GM18858 (cell line): ENCODE measurements at regions not wholly inside any gene's neighbourhood (a gene's known extent, or its start where the extent isn't known, plus 50 kb on each side); places are given as distances from the start of the nearest gene placed in this dataset.

ENCODE experiments used
- ATAC-seq: cut with Tn5 transposase; IDR thresholded peaks from one replicate; pipeline ENCODE4 v1.9.1; 2021; ENCODE audit not compliant: unreplicated experiment

DNA sequence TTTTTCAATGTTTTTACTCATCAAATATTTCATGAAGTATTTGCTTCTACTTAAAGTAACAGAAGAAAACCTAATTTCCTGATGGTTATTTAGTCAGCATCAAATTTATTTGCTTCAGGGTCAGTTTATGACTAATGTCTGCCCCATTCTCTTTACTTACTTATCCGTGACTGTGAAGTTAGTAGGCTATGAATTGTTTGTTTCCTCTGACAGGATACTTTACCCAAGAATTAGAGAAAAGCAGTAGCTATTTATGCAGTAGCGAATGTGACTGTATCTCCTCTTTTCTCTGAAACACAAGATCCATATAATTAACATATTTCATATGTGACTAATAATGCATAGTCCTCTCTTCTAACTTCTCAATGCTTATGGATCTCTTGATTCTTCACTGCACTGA is 329.9 kb upstream of the ROBO1 start:
- no peak for ATAC-seq

DNA sequence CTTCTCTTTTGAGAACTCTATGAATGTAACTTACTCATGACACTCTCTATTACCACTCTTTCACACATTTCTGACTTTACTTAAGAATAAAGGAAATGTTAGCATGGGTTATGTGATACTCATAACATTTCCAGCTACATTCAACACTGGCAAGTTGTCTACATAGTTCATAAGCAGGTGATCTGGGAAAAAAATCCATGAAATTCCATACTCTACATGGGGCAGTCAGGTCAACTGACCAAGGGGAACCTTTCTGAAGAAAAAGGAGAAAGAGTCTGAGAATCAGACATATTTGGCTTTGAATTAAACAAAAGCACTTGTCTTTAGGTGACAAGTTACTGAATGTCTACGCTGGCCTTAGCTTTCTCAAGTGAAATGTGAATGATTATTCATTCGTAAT is 329.1 kb upstream of the ROBO1 start:
- ATAC-seq = no peak

DNA sequence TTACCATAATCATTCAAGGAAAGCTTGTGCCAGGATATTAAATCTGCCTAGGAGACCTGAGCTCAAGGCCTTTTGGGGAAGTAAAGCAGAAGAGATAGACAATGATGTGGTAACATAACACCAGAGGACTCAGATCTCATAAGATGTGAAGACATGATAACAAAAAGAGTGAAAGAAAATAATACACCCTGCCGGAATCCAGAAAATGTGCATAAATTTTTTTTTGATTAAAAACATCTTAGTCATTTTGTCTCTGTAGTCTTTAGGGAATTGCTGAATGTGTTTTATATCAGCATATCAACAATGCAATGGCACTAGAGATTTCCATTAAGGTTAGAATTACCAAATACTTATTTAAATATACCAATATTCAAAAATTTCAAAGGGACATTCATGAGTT is 326.8 kb upstream of the ROBO1 start:
- no peak for ATAC-seq

DNA sequence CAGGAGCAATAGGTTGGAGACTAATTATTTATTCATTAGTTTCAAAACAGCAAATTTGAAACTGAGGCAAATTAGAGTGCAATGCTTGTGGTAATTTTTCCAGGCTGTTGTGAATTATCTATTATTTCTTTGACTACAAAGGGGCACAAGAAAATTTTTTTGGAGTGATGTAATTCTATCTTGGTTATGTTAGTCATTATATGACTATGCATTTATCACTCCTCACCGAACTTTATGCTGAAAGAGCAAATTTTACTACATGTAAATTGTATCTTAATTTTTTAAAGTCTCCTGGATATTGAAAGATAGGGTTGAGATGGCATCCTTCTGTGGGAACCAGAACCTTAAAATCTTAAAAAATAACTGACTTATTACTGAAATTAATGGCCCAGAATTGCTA is 320.0 kb upstream of the ROBO1 start:
- ATAC-seq = no peak

DNA sequence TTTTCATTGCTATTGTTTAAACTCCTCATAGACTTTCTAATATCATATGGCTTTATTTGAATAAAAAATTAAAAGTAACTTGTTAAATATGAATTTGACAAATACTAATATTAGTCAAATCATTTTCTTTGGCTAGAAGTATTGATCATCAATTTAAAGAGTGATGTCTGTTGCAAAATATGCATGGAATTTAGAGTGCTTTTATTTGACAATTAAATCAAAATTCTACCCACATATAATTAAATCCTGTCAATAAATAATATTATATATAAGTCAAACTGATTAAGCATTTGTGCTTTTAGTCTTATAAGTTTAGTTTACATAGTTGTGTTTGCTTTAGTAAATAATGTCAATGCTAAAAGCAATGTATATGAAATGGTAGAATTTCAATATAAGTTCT is 318.6 kb upstream of the ROBO1 start:
- ATAC-seq = no peak

DNA sequence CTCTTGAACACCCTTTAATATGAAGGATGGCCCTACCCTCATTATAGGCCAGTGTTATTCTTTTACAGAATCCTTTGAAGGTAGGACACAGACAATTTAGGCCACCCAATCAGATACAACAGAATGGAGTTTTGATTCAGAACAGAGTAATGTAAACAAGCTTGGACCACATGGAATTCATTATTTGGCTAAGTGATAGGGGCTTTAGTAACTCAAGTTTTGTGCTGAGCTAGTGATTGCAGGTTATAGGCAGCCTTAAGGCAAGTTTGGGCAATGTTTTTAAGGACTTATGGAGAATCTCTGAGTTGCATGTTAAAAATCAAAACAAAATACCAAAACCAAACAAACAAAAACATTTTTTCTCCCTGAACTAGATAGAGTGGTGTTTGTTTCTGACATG is 312.1 kb upstream of the ROBO1 start:
- no peak for ATAC-seq

DNA sequence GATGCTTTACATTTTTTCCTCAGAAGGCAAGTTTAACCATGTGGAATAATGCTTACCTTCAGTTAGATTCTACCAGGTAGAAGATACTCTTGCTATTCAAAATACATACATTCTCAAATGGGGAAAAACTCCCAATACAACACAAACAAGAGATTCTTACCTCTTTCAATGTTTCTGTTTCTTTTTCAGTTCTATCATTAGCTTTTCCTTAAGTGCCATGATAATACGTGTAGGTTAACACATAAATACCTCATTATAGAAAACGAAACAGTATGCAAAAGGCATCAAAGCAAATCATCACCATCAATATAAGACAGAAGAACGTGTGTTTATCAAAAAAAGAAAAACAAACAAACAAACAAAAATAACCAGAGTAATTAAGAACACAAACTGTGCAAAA is 300.7 kb upstream of the ROBO1 start:
- ATAC-seq = no peak

DNA sequence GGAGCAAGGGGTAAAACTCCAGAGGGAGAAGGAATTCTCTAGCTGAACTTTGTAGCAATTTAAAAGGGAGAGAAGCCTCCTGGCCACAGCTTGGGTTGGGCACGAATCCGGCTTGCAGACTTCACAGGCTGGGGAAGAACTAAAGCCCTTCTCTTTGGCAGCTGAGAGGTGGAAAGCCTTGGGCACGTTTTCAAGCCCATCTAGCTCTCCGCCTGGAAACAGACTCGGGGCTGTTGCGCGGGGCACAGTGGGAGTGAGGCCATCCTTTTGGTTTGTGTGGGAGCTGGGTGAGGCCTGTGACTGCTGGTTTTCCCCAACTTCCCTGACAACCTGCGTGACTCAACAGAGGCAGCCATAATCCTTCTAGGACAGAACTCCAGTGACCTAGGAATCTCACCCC is 295.7 kb upstream of the ROBO1 start:
- no peak for ATAC-seq

DNA sequence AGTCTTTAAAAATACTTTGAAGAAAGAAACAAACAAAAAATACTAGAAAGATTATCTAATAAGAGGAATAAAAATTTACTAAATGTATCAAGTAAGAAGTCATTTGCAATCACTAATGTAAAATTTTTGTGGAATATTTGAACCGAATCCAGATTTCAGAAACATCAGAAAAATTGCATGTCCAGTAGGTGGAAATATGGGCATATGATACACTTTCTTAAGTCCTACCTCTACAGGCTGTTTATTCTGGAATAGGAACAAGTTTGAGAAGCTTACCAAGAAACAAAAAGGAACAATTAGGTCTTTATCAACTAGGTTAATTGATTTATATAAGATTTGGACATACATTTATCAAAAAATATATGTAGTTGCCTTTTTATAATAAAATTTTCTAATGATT is 292.9 kb upstream of the ROBO1 start:
- no peak for ATAC-seq

DNA sequence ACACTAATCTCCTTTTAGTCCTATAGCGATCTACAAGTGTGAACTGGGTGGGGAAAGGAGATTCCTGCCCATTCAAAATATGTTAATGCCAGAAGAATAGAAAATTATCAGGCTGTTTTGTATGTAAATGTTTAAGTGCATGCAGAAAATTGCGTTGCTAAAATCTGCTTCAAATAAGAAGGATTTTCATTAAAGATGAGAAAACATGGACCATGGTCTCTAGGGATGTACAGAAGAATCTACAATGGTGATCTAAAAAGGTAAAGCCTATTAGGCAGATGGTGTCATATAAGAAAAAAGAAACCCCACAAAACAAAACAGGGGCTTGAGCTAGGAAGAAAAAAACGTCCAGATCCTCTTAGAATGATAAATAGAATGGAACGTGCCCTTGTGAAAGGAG is 287.5 kb upstream of the ROBO1 start:
- ATAC-seq = no peak

DNA sequence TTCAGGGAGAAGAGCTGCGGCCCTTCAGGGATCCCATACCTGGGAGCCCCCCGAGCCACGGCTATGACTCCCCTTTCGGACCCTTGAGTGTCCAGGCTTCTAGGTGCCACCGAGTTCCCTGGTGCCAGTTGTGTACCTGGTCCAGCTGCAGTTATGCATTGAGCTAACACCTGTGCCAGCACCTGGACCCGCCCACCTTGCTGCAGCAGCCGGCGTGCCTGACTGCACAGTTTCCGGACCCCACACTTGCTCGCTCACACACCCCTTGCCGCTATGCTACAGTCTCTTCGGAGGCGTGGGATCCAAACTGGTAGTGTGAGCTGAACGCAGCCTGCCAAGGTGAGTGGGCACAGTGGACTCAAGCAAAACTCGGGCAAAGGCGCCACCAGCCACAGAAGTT is 284.5 kb upstream of the ROBO1 start:
- ATAC-seq = no peak

DNA sequence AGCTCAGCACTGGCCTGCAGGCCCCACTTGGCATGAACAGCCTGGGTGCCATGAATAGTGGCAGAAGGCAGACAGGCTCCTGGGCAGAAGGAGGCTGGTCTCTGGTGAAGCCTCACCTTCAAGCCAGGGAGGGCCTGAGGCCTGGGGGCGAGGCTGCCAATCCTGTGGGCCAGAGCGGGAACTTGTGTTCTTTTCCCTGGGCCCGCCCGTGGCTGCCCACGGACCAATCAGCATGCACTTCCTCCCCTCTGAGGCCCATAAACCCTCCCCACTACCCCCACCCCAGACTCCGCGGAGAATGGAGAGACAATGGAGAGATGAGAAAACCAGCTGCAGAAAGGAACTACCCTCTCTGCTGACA is 283.8 kb upstream of the ROBO1 start:
- no peak for ATAC-seq

DNA sequence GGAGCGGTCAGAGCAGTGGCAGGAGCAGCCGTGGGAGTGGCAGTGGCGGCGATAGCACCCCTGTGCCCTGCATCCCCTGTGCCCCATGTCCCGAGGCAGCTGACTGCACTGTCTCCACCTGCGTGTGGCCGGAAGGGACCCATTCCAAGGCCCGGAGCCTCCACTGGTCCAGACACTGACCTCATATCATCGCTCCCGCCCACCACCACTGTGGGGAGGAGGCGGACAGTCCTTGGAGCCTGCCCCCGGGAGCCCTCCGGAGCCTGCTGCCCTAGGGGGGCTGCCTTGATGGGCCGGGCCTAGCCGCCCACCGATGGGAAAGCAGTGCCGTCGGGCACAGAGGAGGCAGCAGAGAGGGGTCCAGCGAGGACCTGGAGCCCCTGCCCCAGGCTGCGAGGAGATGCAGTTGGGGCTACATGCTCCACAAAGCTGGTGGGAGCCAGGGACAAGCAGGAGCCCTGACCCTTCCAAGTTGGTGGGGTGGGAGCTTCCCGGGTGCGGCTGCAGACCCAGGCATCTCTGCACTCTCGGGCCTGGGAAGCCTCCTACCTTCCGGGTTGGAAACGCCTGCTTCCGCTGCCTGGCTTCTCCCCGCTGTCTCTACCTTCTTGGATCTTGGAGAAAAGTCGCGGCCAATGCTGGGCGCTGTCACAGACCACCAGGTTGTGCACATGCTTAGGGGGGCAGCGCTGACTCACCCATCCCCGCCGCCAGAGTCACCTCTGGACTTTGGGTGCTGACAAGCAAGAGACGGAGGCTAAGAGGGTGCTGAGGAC is 283.2 kb upstream of the ROBO1 start:
- no peak for ATAC-seq

DNA sequence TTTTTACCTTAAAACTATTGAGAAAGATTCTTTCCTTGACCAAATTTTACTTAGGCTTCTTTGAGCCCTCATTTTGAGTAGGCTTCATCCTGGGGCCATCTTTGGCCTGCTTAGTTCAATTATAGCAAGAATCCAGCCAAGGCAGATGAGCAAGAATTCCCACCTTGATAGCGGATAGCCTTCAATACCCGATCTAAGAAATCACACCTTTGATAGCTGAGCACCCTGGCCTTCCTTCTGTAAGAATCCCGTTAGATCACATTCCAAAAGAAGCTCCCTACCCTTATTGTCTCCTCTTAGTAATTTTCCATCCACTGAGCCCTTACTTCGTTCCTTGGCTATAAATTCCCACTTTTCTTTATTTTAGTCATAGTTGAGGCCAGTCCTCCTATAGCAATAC is 275.4 kb upstream of the ROBO1 start:
- ATAC-seq = no peak

DNA sequence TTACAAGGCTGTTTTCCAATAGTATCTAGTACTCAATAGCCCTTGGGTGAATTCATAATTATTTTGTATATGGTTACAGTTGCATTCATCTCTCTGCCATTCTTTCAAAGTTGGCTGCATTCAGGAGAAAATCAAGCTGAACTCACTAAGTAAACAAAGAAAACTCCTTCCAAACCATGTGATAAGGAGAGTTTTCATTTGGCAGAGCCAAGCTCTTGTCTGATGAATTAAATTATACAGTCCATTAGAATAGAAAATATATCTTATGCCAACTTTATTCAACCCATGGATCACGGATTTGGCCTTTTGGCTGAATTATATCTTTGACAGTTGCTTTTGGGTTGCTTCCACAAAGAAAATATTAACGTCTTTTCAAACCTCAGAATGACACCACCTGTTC is 272.3 kb upstream of the ROBO1 start:
- ATAC-seq = no peak

DNA sequence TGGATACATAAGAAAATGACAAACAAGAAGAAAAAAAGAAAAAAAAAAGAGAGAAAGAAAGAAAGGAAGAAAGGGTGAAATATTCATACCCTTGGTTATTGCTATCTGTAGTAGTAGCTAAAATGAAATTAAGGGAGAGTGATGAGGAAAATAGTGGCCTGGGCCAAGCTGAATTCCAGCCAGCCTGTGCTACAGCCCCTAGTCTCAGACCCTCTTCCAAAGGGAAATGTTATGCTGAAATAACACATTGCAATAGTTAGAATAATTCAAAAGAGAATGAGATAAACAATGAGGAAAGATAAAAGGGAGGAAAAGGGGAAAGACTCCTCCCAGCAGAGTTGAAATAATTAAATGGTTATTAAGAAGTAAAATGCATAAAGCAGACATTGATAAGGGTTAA is 268.4 kb upstream of the ROBO1 start:
- ATAC-seq = no peak

DNA sequence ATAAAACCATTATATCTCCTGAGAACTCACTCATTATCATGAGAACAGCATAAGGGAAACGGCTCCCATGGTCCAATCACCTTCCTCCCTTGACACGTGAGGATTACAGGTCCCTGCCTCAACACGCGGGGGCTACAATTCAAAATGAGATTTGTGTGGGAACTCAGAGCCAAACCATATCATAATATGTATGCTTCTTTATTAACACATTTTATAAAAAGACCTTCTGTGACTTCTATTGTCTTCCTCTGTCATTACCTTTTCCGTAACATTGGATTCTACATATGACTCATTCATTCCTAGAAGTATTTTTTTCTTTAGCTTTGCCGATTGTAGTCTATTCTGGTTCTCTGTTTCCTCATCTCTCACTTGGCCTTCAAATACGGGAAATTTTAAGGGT is 267.2 kb upstream of the ROBO1 start:
- ATAC-seq = no peak

DNA sequence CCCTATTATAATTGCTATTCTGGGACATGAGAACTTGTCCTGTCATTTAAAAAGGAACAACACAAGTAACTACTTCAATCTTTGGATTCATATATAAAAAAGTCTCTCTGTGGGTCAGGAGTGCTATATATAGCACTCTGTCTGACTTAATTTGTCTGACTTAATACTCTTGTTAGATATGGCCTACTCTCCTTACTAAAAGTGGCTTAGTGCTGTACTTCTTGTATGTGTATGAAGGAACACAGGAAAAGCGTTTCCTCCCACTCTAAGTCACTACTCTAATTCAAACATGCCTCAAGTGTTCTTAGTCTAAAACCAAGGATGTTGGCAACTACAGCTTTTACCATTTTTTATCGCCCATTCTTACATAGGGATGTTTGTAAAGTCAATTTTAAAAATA is 255.2 kb upstream of the ROBO1 start:
- ATAC-seq = no peak

DNA sequence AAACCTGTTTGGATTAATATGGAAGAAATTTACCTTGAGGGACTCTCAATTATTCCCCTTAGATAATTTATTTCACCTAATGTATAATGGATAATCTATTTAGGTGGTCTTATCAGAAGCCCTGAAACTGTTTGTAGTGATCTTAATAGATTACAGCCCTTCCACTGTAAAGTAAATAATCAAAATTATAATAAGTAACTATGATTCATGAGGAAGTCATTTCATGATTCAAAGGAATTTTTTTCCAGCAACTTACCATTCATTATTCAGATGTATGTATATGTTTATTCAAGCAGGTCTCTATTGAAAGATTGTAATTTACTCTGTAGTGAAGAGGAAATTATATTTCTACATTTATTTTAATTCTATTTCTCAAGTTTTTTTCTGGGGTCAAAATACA is 250.6 kb upstream of the ROBO1 start:
- ATAC-seq = no peak

DNA sequence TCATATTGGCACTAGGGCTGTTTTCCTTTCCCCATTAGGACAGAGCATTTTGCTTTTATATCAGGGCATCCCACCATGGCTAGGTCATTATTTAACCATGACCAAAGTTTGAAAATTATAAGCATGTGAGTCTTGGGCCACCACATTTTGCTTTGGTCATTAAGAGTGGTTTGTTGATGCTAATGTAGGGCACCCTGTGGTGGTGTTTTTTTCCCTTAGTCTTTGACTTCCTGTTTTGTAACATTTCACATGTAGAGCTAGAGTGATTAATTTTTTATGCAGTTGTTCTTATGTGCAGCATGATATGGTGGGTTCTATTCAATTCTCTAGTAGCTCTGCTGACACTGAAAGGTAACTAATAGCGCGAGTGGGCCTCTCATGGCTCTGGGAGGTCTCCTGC is 249.6 kb upstream of the ROBO1 start:
- no peak for ATAC-seq

DNA sequence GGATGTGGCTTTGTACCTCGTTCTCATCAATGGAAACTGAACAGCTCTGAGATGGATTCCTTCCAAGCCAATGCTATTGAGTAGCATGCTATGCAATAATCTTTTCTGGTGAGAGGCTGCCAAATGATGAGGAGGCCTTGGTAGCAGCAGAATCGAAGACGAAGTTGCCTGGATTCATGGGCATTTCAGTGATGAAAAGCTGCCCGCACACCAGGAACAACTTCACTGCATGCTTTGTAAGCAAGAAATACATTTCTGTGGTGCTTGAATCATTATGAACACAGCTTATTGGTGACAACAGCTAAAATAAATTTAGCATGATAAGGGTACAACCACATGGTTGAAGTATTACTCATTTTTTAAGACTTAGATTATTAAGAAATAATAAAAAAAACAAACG is 246.8 kb upstream of the ROBO1 start:
- no peak for ATAC-seq

DNA sequence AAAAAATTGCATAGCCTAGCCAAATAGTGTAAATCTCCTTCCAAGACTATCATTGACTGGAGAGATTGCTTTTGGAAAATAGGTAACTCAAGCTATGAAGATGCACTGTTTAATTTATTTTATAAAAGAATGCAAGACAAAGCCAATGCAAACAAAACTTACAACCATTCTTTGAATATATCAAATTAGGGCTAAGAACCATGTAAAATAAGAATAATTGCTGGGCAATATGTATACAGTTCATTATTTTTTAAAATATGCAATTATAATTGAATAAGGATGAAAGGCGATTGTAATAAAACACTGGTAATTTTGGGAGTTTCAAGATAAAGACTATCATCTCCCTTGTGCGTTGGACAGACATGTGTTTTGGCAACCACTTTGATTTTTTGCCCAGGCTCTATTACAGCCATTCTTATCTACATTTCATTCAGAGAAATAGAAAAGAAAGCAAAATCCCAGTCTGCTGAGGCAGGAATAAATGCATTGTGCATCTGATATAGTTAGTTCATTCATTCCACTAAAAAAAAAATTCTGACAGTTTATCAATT is 242.3 kb upstream of the ROBO1 start:
- ATAC-seq = no peak

DNA sequence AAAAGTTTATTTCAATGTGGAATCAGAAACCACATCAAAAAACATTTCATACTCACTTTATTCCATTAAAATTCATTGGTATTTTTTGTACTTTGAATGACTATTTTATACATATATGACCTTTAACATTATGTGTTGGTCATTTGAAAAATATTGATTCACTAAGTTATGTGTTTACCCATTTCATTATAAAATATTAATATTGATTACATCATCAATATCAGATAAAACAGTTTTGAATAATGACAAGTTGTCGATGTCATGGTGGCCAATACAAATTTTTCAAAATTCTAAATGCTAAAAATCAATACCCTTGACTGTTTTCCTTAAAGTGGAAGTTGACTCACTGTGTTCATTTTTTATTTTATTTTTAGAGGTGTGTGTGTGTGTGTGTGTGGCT is 239.7 kb upstream of the ROBO1 start:
- ATAC-seq = no peak
